SK-N-SH treated with all-trans-retinoic acid at 6 μM for 48 hours (cell line): ENCODE measurements at regions not wholly inside any gene's neighbourhood (a gene's known extent, or its start where the extent isn't known, plus 50 kb on each side); places are given as distances from the start of the nearest gene placed in this dataset.

Source experiments
- BACH2 ChIP-seq: fragments of 250-450 bp; sonication (Bioruptor Pico); IDR thresholded peaks from 2 replicates; pipeline ENCODE4 v1.9.0; 2021; ENCODE audit warnings: mild to moderate bottlenecking, borderline replicate concordance
- CSRNP3 ChIP-seq: fragments of 250-450 bp; sonication (Bioruptor Pico); IDR thresholded peaks from 2 replicates; pipeline ENCODE4 v1.5.1; 2021; ENCODE audit warnings: mild to moderate bottlenecking, moderate library complexity
- ESRRG ChIP-seq: fragments of 250-450 bp; sonication (Bioruptor Pico); IDR thresholded peaks from 2 replicates; pipeline ENCODE4 v1.6.1; 2021; ENCODE audit warnings: mild to moderate bottlenecking
- SNAI2 ChIP-seq: fragments of 250-450 bp; sonication (Bioruptor Pico); IDR thresholded peaks from 2 replicates; pipeline ENCODE4 v1.5.0; 2020; ENCODE audit warnings: mild to moderate bottlenecking, moderate library complexity
- TSHZ2 ChIP-seq: fragments of 250-450 bp; sonication (Bioruptor Pico); IDR thresholded peaks from 2 replicates; pipeline ENCODE4 v1.5.0; 2020; ENCODE audit warnings: mild to moderate bottlenecking, moderate library complexity
- ZFP3 ChIP-seq: fragments of 250-450 bp; sonication (Bioruptor Pico); IDR thresholded peaks from 2 replicates; pipeline ENCODE4 v1.5.0; 2020; ENCODE audit warnings: mild to moderate bottlenecking, moderate library complexity
- ZFP30 ChIP-seq: fragments of 450-650 bp; formaldehyde crosslinking; IDR thresholded peaks from 2 replicates; pipeline ENCODE4 v1.5.0; 2022; ENCODE audit warnings: mild to moderate bottlenecking, moderate library complexity
- TF ChIP-seq, protein P1 (sequence below): fragments of 250-450 bp; sonication (Bioruptor Pico); IDR thresholded peaks from 2 replicates; pipeline ENCODE4 v1.8.0; 2021; ENCODE audit warnings: low read depth, mild to moderate bottlenecking, moderate library complexity, borderline replicate concordance

GRCh38 chr20:43857127-43857526, 57.5 kb upstream of the TOX2 start:
- TF ChIP-seq TSHZ2 (CRISPR knock-in tag) (no peak), BACH2 (CRISPR knock-in tag) (no peak), CSRNP3 (CRISPR knock-in tag) (no peak), ZFP3 (no peak), ZFP30 (no peak), ESRRG (CRISPR knock-in tag) (no peak), SNAI2 (CRISPR knock-in tag) (no peak)
- TF ChIP-seq, protein P1, sequence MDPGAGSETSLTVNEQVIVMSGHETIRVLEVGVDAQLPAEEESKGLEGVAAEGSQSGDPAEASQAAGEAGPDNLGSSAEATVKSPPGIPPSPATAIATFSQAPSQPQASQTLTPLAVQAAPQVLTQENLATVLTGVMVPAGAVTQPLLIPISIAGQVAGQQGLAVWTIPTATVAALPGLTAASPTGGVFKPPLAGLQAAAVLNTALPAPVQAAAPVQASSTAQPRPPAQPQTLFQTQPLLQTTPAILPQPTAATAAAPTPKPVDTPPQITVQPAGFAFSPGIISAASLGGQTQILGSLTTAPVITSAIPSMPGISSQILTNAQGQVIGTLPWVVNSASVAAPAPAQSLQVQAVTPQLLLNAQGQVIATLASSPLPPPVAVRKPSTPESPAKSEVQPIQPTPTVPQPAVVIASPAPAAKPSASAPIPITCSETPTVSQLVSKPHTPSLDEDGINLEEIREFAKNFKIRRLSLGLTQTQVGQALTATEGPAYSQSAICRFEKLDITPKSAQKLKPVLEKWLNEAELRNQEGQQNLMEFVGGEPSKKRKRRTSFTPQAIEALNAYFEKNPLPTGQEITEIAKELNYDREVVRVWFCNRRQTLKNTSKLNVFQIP (CRISPR knock-in tag), result no peak
